ENCODE measurements at regions not wholly inside any gene's neighbourhood (a gene's known extent, or its start where the extent isn't known, plus 50 kb on each side); places are given as distances from the start of the nearest gene placed in this dataset.
A peak's percentile ranks its signal among the peaks of the same experiment; 100 is the strongest.

DNA sequence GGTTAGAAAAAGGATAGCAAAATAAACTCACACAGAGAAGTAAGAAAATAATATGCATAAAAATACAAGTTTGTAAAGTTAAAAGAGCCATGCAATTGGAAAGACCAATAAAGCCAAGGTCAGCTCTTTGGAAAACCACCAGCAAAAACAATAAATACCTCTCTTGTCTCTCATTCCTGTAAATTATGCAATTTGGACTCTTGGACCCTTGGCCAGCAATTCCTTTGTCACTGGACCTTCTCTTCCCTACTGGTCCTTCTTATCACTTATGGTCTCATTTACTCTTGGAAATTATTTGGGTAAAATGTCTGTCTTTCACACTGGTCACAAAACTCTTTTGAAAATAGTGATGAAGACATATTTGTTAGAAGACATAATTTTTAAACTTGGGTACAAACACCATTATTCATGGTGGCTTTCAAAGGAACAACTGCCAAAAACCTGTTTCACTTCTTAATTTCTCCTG is 379.5 kb downstream of the TMEM232 start:
- no peak for DNase-seq

DNA sequence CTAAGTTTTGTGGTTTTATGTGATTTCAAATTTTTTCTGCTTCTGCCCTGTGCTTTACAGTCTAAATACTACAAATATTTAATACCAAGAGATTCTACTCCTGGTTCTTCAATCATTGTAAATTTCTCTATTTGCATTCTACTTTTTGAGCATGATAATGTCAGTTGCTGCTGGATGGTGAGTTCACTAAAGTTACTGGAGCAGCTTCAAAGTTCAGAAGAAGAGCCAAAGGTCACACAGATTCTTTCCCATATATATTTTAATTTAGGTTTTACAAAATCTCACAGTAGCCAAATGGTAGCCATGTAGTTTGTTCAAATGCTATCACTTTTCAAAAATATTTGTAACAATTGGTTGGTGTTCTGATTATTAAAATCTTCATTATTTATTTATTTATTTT is 378.7 kb downstream of the TMEM232 start:
- no peak for DNase-seq

DNA sequence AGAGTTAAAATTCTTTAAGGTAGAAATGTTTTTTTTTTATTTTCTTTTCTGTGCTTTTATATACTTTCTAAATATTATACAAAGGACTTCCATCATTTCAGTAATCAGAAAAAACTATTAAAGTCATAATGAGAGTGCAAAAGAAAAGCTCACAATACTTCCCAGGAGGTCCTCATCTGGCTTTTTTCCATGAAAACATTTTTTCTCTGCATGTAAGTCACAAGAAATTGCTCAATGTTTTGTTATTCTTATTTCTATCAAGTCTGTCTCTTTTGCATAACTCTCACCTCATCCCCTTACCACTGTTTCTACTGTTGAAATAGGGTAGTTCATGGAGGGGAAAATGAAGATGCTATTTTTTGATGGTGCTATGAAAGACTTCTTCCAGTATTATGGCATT is 375.0 kb downstream of the TMEM232 start:
- no peak for DNase-seq

DNA sequence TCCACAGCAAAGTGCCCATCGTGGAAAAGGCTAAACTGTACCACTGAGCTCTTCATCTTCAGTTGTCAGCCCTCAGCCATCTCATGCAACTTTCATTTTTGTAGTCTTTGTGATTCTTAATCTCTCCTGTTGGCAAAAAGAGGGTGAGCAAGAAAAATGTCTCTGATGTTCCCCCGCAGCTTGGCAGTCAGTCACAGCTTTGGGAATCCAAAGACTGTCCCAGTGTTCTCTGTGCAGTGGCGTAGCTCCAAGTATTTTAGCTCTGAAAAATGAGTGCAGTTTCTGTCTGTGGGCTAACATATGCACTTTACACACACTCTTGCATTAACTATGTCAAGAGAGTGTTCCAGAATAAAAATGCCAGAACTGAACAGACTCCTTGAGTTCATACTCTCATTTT is 372.2 kb downstream of the TMEM232 start:
- peak in 17 of 56 donors; percentile 1 to 53 (median 10) for DNase-seq

DNA sequence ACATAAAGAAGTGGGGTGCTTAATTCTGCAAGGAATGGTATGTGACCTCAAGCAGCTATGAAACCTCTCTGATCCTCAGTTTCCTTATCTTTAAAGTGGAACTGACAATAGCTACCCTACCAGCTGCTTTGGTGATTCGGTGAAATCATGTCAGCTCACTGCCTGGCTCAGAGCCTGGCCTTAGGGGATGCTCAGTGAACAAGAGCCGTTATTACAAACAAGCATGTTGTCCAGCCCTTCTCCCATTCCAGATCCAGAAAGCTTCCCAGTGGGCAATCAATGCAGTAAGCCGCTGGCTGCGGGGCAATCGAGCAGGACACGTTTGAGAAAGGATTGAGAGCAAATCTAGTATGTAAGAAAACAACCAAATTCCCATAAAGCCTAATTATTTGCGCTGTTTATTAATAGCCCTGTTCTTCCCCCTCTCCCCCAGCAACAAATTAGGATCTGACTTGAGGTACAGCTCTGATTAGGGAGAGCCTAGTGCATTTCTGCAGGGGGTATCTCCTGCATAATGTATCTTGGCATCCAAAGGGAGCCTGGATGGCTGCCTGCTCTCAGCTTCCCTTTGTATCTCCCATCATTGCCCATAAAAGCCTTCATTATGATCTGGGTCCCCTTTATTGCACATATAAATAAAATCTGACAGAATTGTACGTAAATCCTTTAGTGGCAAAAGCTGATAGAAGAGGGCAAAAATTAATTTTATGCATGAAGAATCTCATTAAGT is 371.4 kb downstream of the TMEM232 start:
- peak in 23 of 56 donors; percentile 5 to 41 (median 19) for DNase-seq

DNA sequence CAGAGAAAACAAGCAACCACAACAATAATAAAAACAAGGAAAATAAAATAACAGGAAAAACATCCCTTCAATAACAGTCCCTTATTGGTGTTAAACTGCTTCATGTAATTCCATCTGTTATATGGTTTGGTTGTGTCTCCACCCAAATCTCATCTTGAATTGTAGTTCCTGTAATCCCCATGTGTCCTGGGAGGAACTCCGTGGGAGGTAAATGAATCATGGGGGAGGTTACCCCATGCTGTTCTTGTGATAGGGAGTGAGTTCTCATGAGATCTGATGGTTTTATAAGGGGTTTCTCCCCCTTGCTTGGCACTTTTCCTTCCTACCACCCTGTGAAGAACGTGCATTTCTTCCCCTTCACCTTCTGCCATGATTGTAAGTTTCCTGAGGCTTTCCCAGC is 369.8 kb downstream of the TMEM232 start:
- no peak for DNase-seq

DNA sequence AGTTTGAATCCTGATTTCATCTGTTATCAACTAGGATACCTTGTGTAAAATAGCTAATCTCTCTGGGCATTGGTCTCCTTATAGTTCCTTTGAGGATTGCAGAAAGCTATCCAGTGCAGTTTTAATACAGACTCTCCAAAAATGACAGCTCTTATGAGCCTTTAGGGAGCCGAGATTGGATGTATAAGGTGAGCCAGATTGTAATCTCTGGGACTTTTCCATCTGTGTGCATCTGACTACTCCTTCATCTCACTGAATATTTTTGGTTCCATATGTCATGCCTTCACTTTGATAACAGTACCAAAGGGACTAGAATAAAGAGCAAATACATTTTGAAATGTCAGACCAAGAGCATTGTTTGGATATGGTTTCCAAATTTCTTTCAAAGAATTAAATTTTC is 367.2 kb downstream of the TMEM232 start:
- DNase-seq: no peak

DNA sequence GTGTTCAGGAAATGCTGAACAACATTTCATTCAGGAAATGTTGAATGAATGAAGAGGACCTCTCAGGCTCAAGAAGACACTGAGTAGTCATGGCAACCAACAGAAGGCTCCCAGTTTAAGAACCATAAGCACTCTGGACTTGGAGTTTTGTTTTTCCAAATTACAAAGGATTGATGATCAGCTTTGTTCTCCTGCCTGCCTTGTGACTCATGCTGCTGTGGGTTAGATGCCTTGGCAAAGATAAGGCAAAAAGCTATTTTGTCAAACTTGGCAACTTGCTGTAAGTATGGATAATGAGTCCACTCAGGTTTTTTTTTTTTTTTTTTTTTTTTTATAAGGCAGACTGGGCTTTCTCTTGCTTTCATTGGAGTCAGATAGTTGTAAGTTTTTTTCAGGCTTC is 365.0 kb downstream of the TMEM232 start:
- no peak for DNase-seq

DNA sequence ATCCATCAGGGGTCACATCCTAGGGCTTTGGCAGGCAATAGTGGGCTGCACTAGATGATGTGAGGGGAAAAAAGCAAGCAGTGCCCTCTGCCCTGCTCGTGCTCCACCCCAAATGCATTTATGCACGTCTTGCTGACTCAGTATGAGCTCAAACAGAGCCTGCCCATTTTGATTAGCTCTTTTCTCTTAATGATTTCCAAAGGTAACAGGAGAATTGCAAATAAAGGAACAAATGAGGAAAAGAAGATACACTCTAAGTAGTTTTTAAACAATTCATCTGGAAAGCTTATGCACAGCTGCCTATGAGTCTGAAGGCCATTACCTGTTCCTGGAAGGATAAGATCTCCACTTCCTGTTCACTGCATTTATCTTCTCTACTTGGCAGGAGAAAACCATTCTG is 364.2 kb downstream of the TMEM232 start:
- DNase-seq: no peak

DNA sequence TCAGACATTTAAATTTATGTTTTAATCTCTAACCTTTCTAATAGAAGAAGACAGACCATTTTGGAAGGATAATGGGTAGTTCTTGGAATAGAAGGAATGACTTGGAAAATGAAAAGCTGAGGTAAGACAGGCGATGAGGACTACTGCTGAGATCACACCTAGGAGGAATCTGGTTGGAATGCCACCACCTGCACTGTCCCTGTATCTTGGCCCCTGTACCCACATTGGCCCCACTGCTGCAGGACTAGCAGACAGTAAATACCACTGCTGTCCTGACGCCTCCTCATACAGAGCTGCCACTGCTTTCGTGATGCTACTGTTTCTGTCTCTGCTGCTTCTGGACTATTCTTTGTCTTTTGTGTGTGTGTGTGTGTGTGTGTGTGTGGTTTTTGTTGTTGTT is 359.8 kb downstream of the TMEM232 start:
- DNase-seq: no peak
